ENCODE measurements at regions not wholly inside any gene's neighbourhood (a gene's known extent, or its start where the extent isn't known, plus 50 kb on each side); places are given as distances from the start of the nearest gene placed in this dataset.

DNA sequence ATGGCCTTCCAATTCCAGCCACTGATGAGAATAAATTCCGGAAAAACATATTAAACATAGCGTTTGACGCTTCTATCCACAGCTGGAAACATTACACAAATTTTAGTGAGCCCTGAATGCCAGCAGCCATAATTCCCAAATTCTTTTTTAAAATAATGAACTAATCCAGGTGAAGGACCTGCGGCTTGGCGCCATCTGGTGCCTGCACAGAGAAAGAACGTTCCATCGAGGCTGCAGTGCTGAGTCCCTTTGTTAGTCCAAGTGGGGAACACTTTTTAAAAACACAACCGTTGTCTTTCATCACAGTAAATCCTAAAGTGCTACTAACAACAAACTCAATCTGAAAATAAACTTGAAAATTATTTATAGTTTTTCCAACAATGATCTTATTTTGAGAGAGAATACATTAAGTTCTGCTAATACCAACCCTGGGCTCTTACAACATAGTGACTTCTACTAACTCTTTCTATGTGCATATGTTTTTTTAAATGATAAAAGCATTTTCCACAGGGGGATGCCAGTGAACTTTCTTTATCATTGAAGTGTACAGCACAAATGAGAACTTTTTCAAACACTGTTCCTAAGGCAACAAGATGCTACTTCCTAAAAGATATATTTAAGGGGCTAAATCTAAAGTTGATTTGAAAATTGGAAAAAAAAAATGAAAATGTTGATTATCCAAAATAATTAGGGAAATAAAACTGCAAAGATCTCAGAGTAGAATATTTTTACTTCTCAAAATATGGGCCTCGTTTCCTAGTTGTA lies 166.9 kb upstream of the RNF32 start:
- TF ChIP-seq, protein P1, sequence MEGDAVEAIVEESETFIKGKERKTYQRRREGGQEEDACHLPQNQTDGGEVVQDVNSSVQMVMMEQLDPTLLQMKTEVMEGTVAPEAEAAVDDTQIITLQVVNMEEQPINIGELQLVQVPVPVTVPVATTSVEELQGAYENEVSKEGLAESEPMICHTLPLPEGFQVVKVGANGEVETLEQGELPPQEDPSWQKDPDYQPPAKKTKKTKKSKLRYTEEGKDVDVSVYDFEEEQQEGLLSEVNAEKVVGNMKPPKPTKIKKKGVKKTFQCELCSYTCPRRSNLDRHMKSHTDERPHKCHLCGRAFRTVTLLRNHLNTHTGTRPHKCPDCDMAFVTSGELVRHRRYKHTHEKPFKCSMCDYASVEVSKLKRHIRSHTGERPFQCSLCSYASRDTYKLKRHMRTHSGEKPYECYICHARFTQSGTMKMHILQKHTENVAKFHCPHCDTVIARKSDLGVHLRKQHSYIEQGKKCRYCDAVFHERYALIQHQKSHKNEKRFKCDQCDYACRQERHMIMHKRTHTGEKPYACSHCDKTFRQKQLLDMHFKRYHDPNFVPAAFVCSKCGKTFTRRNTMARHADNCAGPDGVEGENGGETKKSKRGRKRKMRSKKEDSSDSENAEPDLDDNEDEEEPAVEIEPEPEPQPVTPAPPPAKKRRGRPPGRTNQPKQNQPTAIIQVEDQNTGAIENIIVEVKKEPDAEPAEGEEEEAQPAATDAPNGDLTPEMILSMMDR (conservative IDR thresholded peaks at IDR 0.05 in 1 of 2, IDR thresholded peaks at IDR 0.05 in 1 of 2; ENCODE audit: low read depth in 1 of 2, low read length in 2 of 2) = peak; percentile 54 to 81
- no peak for TF ChIP-seq EZH2 (IDR thresholded peaks at IDR 0.05; ENCODE audit: low read length, missing control alignments)
